Mesenchymal stem cell (in vitro differentiated cells and primary cell): ENCODE measurements at regions not wholly inside any gene's neighbourhood (a gene's known extent, or its start where the extent isn't known, plus 50 kb on each side); places are given as distances from the start of the nearest gene placed in this dataset.

Experiments
- DNase-seq: peaks from one replicate; pipeline ENCODE4 v3.0.0-alpha.2; 2013
- H2AFZ ChIP-seq: one replicate; pipeline ENCODE4 v1.6.1; 2013; ENCODE audit warnings: low read depth, mild to moderate bottlenecking, control low read depth, inconsistent platforms, low read length, moderate library complexity
- H2AK5ac ChIP-seq: 2 replicates; pipeline ENCODE4 v1.6.1; 2013; ENCODE audit warnings: low read length, moderate library complexity, mild to moderate bottlenecking, inconsistent platforms; ENCODE audit not compliant: severe bottlenecking
- H2BK120ac ChIP-seq: one replicate; pipeline ENCODE4 v1.6.1; 2013; ENCODE audit warnings: low read depth, mild to moderate bottlenecking, inconsistent platforms, low read length, moderate library complexity
- H2BK12ac ChIP-seq, 2 experiments: one replicate each; pipeline ENCODE4 v1.6.1; 2013; ENCODE audit warnings: inconsistent platforms in 2 of 2, low read length in 2 of 2, mild to moderate bottlenecking in 2 of 2, moderate library complexity in 2 of 2, control low read depth in 1 of 2
- H2BK15ac ChIP-seq: one replicate; pipeline ENCODE4 v1.6.1; 2013; ENCODE audit warnings: mild to moderate bottlenecking, low read depth, inconsistent platforms; ENCODE audit not compliant: poor library complexity, severe bottlenecking
- H2BK5ac ChIP-seq: 2 replicates; pipeline ENCODE4 v1.6.1; 2013; ENCODE audit warnings: low read depth, mild to moderate bottlenecking, low read length, control low read depth, inconsistent platforms; ENCODE audit not compliant: poor library complexity, severe bottlenecking
- H3K14ac ChIP-seq, 2 experiments: one replicate each; pipeline ENCODE4 v1.6.1; 2013; ENCODE audit warnings: inconsistent platforms in 2 of 2, low read length in 2 of 2, control low read depth in 1 of 2, mild to moderate bottlenecking in 1 of 2, moderate library complexity in 1 of 2
- H3K18ac ChIP-seq, 2 experiments: one replicate each; pipeline ENCODE4 v1.6.1; 2013; ENCODE audit warnings: inconsistent platforms in 2 of 2, low read length in 2 of 2, control low read depth in 1 of 2, low read depth in 1 of 2, mild to moderate bottlenecking in 1 of 2
- H3K23ac ChIP-seq, 2 experiments: one replicate each; pipeline ENCODE4 v1.6.1; 2013; ENCODE audit warnings: inconsistent platforms in 2 of 2, low read length in 2 of 2, mild to moderate bottlenecking in 2 of 2, moderate library complexity in 2 of 2, control low read depth in 1 of 2
- H3K27ac ChIP-seq: 2 replicates; pipeline ENCODE4 v1.5.1; 2013; ENCODE audit warnings: mild to moderate bottlenecking, moderate library complexity, low read length, control low read depth, inconsistent platforms; ENCODE audit not compliant: poor library complexity, severe bottlenecking
- H3K27me3 ChIP-seq, 2 experiments: 2 replicates each; pipeline versions ENCODE4 v1.6.1 to v1.7.0; 2013; ENCODE audit warnings: low read length in 2 of 2, mild to moderate bottlenecking in 2 of 2, moderate library complexity in 2 of 2, control low read depth in 1 of 2, inconsistent platforms in 1 of 2; ENCODE audit not compliant: control insufficient read depth in 1 of 2, insufficient read depth in 1 of 2
- H3K36me3 ChIP-seq, 2 experiments: 2 replicates each; pipeline versions ENCODE4 v1.6.1 to v1.7.0; 2013; ENCODE audit warnings: low read length in 2 of 2, control low read depth in 1 of 2, inconsistent platforms in 1 of 2, low read depth in 1 of 2, mild to moderate bottlenecking in 1 of 2; ENCODE audit not compliant: insufficient read depth in 2 of 2, control insufficient read depth in 1 of 2
- H3K4ac ChIP-seq, 2 experiments: one replicate each; pipeline ENCODE4 v1.6.1; 2013; ENCODE audit warnings: inconsistent platforms in 2 of 2, low read length in 2 of 2, mild to moderate bottlenecking in 2 of 2, moderate library complexity in 2 of 2, control low read depth in 1 of 2, low read depth in 1 of 2
- H3K4me1 ChIP-seq: 2 replicates; pipeline ENCODE4 v1.6.1; 2013; ENCODE audit warnings: low read depth, low read length, control low read depth; ENCODE audit not compliant: control insufficient read depth, insufficient read depth
- H3K4me2 ChIP-seq: 2 replicates; pipeline ENCODE4 v1.6.1; 2013; ENCODE audit warnings: low read length, mild to moderate bottlenecking, inconsistent platforms; ENCODE audit not compliant: poor library complexity, severe bottlenecking
- H3K4me3 ChIP-seq, 2 experiments: 2 replicates each; pipeline versions ENCODE4 v1.5.1 to v1.7.0; 2013; ENCODE audit warnings: low read length in 2 of 2, mild to moderate bottlenecking in 2 of 2, control low read depth in 1 of 2, low read depth in 1 of 2; ENCODE audit not compliant: insufficient read depth in 1 of 2
- H3K79me1 ChIP-seq: replicated peaks from 2 replicates; pipeline ENCODE4 v1.6.1; 2013; ENCODE audit warnings: mild to moderate bottlenecking, control low read depth, low read length, inconsistent platforms; ENCODE audit not compliant: poor library complexity, severe bottlenecking
- H3K9ac ChIP-seq: 2 replicates; pipeline ENCODE4 v1.7.0; 2013; ENCODE audit warnings: mild to moderate bottlenecking, low read length, moderate library complexity
- H3K9me3 ChIP-seq: 2 replicates; pipeline ENCODE4 v1.7.0; 2013; ENCODE audit warnings: mild to moderate bottlenecking, low read length; ENCODE audit not compliant: control insufficient read depth
- H4K8ac ChIP-seq: one replicate; pipeline ENCODE4 v1.6.1; 2013; ENCODE audit warnings: inconsistent platforms, mild to moderate bottlenecking, low read length, moderate library complexity
- H4K91ac ChIP-seq: one replicate; pipeline ENCODE4 v1.6.1; 2013; ENCODE audit warnings: mild to moderate bottlenecking, low read length, inconsistent platforms
- WGBS: methylation state at CpG from one replicate; pipeline ENCODE4 v1.1.7; 2013; ENCODE audit warnings: mixed read lengths; 5-methylcytosine and 5-hydroxymethylcytosine counted together

GRCh38 chr3:66110840-66111239 lies 72.1 kb upstream of the MAGI1 start:
- no peaks in the 10 kb centered on the region for H3K9me3 ChIP-seq
- no peak overlapping the region for H4K91ac ChIP-seq
- H3K4me2 ChIP-seq: no peak overlapping the region
- H3K18ac ChIP-seq: peak overlapping the region in 1 of 2 experiments; percentile 55
- H3K4me3 ChIP-seq: no peak overlapping the region
- DNase-seq: no peak
- no peak overlapping the region for H4K8ac ChIP-seq
- WGBS: 61% methylated on average over 6 of the region's 6 CpGs
- no peak overlapping the region for H2BK120ac ChIP-seq
- H2BK15ac ChIP-seq: no peak overlapping the region
- peak overlapping the region in 1 of 2 experiments; percentile 74 for H3K14ac ChIP-seq
- no peak overlapping the region for H2AK5ac ChIP-seq
- H2BK12ac ChIP-seq: peak overlapping the region in 1 of 2 experiments; percentile 17
- H2AFZ ChIP-seq: no peak overlapping the region
- H3K36me3 ChIP-seq: no peaks in the 10 kb centered on the region
- H3K4ac ChIP-seq: no peak overlapping the region
- no peaks in the 10 kb centered on the region for H3K27me3 ChIP-seq
- no peak overlapping the region for H3K9ac ChIP-seq
- H3K79me1 ChIP-seq: no peaks in the 10 kb centered on the region
- no peak overlapping the region for H3K27ac ChIP-seq
- no peak overlapping the region for H3K23ac ChIP-seq
- H3K4me1 ChIP-seq: peaks cover 2% of the 10 kb centered on the region
- no peak overlapping the region for H2BK5ac ChIP-seq

- H2BK120ac ChIP-seq: no peak overlapping the region
- H3K4me3 ChIP-seq: no peak overlapping the region
- no peak overlapping the region for H3K4me2 ChIP-seq
- peak; percentile 46 for DNase-seq
- H3K4me1 ChIP-seq: no peaks in the 10 kb centered on the region
- H2AFZ ChIP-seq: no peak overlapping the region
- H3K18ac ChIP-seq: peak overlapping the region in 1 of 2 experiments; percentile 21
- WGBS: 58% methylated on average over 4 of the region's 4 CpGs
- H2BK15ac ChIP-seq: no peak overlapping the region
- H3K9ac ChIP-seq: no peak overlapping the region
- no peaks in the 10 kb centered on the region for H3K79me1 ChIP-seq
- no peaks in the 10 kb centered on the region for H3K36me3 ChIP-seq
- no peak overlapping the region for H2BK12ac ChIP-seq
- no peak overlapping the region for H4K91ac ChIP-seq
- no peak overlapping the region for H3K4ac ChIP-seq
- H3K9me3 ChIP-seq: no peaks in the 10 kb centered on the region
- H3K27me3 ChIP-seq: no peaks in the 10 kb centered on the region
- no peak overlapping the region for H2BK5ac ChIP-seq
- H2AK5ac ChIP-seq: no peak overlapping the region
- no peak overlapping the region for H3K27ac ChIP-seq
- H3K23ac ChIP-seq: no peak overlapping the region
- no peak overlapping the region for H4K8ac ChIP-seq
- no peak overlapping the region for H3K14ac ChIP-seq
Measured at GRCh38 chr3:66107855-66108254, 69.1 kb upstream of the MAGI1 start.

- no peak overlapping the region for H2AK5ac ChIP-seq
- no peak overlapping the region for H3K18ac ChIP-seq
- no peak overlapping the region for H2BK12ac ChIP-seq
- no peak overlapping the region for H3K4me3 ChIP-seq
- H3K27me3 ChIP-seq: no peaks in the 10 kb centered on the region
- H3K27ac ChIP-seq: no peak overlapping the region
- H3K14ac ChIP-seq: no peak overlapping the region
- H3K23ac ChIP-seq: no peak overlapping the region
- no peak overlapping the region for H4K91ac ChIP-seq
- H3K4me1 ChIP-seq: no peaks in the 10 kb centered on the region
- no peak overlapping the region for H3K9ac ChIP-seq
- no peak overlapping the region for H2AFZ ChIP-seq
- peak overlapping the region; percentile 45 for H4K8ac ChIP-seq
- H3K4ac ChIP-seq: no peak overlapping the region
- 80% methylated on average over 1 of the region's 2 CpGs for WGBS
- H3K79me1 ChIP-seq: no peaks in the 10 kb centered on the region
- no peaks in the 10 kb centered on the region for H3K9me3 ChIP-seq
- no peaks in the 10 kb centered on the region for H3K36me3 ChIP-seq
- no peak overlapping the region for H2BK120ac ChIP-seq
- no peak for DNase-seq
- H2BK5ac ChIP-seq: no peak overlapping the region
- H2BK15ac ChIP-seq: no peak overlapping the region
- H3K4me2 ChIP-seq: no peak overlapping the region
Measured at GRCh38 chr3:66106788-66107187, 68.1 kb upstream of the MAGI1 start.

- H2AK5ac ChIP-seq: no peak overlapping the region
- DNase-seq: no peak
Measured at GRCh38 chr3:66104535-66104934, 65.8 kb upstream of the MAGI1 start.

More at GRCh38 chr3:66104535-66104934, 65.8 kb upstream of the MAGI1 start:
- Histone ChIP-seq H3K4me3 (no peak overlapping the region), H3K23ac (no peak overlapping the region), H2BK15ac (no peak overlapping the region), H2AFZ (no peak overlapping the region), H4K8ac (no peak overlapping the region), H2BK12ac (no peak overlapping the region), H2BK5ac (no peak overlapping the region), H2BK120ac (no peak overlapping the region), H3K18ac (no peak overlapping the region), H4K91ac (no peak overlapping the region), H3K36me3 (no peaks in the 10 kb centered on the region), H3K4me1 (no peaks in the 10 kb centered on the region), H3K4me2 (no peak overlapping the region), H3K14ac (no peak overlapping the region), H3K27me3 (no peaks in the 10 kb centered on the region), H3K79me1 (no peaks in the 10 kb centered on the region), H3K9me3 (no peaks in the 10 kb centered on the region), H3K4ac (no peak overlapping the region), H3K27ac (no peak overlapping the region), H3K9ac (no peak overlapping the region)
